ENCODE measurements at regions not wholly inside any gene's neighbourhood (a gene's known extent, or its start where the extent isn't known, plus 50 kb on each side); places are given as distances from the start of the nearest gene placed in this dataset.

DNA sequence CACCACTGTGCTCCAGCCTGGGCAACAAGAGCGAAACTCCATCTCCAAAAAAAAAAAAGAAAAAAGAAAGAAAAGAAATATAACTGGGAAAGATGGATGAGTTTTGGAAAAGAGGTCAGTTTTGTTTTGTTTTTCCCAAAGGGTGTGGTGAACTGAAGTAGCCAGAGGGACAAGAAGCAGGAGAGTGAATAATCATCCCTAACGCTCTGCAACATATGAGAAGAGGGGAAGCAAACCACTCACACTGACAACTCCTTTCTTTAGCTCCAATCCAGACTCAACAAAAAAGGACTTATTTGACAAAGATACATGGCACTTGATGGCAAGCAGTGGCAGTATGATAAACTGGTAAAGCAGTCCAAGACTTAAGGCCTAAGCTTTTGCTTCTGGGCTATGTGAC, 176.1 kb upstream of the HMHB1 start:
- TF ChIP-seq RNF2 (IDR thresholded peaks at IDR 0.05; ENCODE audit: borderline replicate concordance, low read depth, low read length, missing control alignments, poor library complexity, severe bottlenecking) (no peak), CTCF (IDR thresholded peaks at IDR 0.05; ENCODE audit: control extremely low read depth in 1 of 3, insufficient read depth in 1 of 3, low read depth in 1 of 3, low read length in 3 of 3) (no peak), EZH2 (IDR thresholded peaks at IDR 0.05; ENCODE audit: low read depth, low read length, severe bottlenecking) (no peak), POLR2A (IDR thresholded peaks at IDR 0.05; ENCODE audit: control extremely low read depth in 1 of 2, low read depth in 2 of 2, low read length in 2 of 2) (no peak), MAFK (IDR thresholded peaks at IDR 0.05; ENCODE audit: low read depth, low read length) (no peak), SUZ12 (IDR thresholded peaks at IDR 0.05; ENCODE audit: low read length) (no peak), POLR2AphosphoS5 (IDR thresholded peaks at IDR 0.05; ENCODE audit: low read depth, low read length) (no peak), SIX5 (IDR thresholded peaks at IDR 0.05; ENCODE audit: low read depth, low read length) (no peak), EP300 (IDR thresholded peaks at IDR 0.05; ENCODE audit: borderline replicate concordance in 1 of 2, low read depth in 2 of 2, low read length in 2 of 2) (no peak), BCL11A (IDR thresholded peaks at IDR 0.05; ENCODE audit: low read depth in 2 of 2, low read length in 2 of 2) (no peak), RFX5 (IDR thresholded peaks at IDR 0.05; ENCODE audit: borderline replicate concordance, low read depth, low read length) (no peak), YY1 (IDR thresholded peaks at IDR 0.05; ENCODE audit: low read depth, low read length) (no peak)
- TF ChIP-seq, protein P1, sequence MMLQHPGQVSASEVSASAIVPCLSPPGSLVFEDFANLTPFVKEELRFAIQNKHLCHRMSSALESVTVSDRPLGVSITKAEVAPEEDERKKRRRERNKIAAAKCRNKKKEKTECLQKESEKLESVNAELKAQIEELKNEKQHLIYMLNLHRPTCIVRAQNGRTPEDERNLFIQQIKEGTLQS (IDR thresholded peaks at IDR 0.05; ENCODE audit: insufficient read depth, low read depth, low read length) = no peak
- TF ChIP-seq, protein P2, sequence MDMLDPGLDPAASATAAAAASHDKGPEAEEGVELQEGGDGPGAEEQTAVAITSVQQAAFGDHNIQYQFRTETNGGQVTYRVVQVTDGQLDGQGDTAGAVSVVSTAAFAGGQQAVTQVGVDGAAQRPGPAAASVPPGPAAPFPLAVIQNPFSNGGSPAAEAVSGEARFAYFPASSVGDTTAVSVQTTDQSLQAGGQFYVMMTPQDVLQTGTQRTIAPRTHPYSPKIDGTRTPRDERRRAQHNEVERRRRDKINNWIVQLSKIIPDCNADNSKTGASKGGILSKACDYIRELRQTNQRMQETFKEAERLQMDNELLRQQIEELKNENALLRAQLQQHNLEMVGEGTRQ (IDR thresholded peaks at IDR 0.05; ENCODE audit: low read length) = no peak
